SK-N-SH (cell line): ENCODE measurements at regions not wholly inside any gene's neighbourhood (a gene's known extent, or its start where the extent isn't known, plus 50 kb on each side); places are given as distances from the start of the nearest gene placed in this dataset.

ENCODE experiments used
- CTCF ChIA-PET: fragments of 300-600, 350-600 bp; formaldehyde crosslinking; extraction: SDS; loops from one replicate; lab custom pipeline; 2021; lab: Yijun Ruan, JAX
- POLR2A ChIA-PET: fragments of 350-600 bp; sonication (Branson Sonifier 250); formaldehyde crosslinking; extraction: SDS; loops from one replicate; lab custom pipeline; 2020; ENCODE audit warnings: antibody characterized with exemption, inconsistent platforms; lab: Yijun Ruan, JAX
- DNase-seq: peaks from one replicate; pipeline ENCODE4 v3.0.0; 2012
- H2AFZ ChIP-seq: fragments of 200-600 bp; sonication (generic); 2 replicates; pipeline ENCODE4 v1.8.1; 2016; ENCODE audit warnings: antibody characterized with exemption, mild to moderate bottlenecking, low read depth
- H3F3A ChIP-seq: fragments of 200-600 bp; sonication (generic); replicated peaks from 2 replicates; pipeline ENCODE3; 2016; ENCODE audit warnings: antibody characterized with exemption, mild to moderate bottlenecking; ENCODE audit not compliant: insufficient read depth
- H3K27ac ChIP-seq, 2 experiments: fragments of 200-500 bp in 1 of 2; fragments of 200-600 bp in 1 of 2; sonication (Bioruptor generic) in 1 of 2; sonication (generic), shearing (Covaris generic) in 1 of 2; 2 replicates each; pipeline versions ENCODE4 v1.5.1 to v1.6.1; 2014 to 2016; ENCODE audit warnings: low read depth in 2 of 2, inconsistent platforms in 1 of 2, low read length in 1 of 2, mild to moderate bottlenecking in 1 of 2, mixed read lengths in 1 of 2
- H3K27me3 ChIP-seq: fragments of 200-600 bp; sonication (generic), shearing (Covaris generic); 2 replicates; pipeline ENCODE4 v1.6.1; 2016; ENCODE audit warnings: mixed run types; ENCODE audit not compliant: insufficient read depth
- H3K36me3 ChIP-seq, 2 experiments: fragments of 200-500 bp in 1 of 2; fragments of 200-600 bp in 1 of 2; sonication (Bioruptor generic) in 1 of 2; sonication (generic) in 1 of 2; replicated peaks in 1 of 2; 2 replicates each; pipeline versions ENCODE3 to v1.5.1; 2014 to 2016; ENCODE audit warnings: low read length in 1 of 2, mild to moderate bottlenecking in 1 of 2; ENCODE audit not compliant: insufficient read depth in 2 of 2, control insufficient read depth in 1 of 2
- H3K4me1 ChIP-seq, 2 experiments: fragments of 200-500 bp in 1 of 2; fragments of 200-600 bp in 1 of 2; sonication (Bioruptor generic) in 1 of 2; sonication (generic), shearing (Covaris generic) in 1 of 2; 2 replicates each; pipeline versions ENCODE4 v1.5.1 to v1.6.1; 2014 to 2016; ENCODE audit warnings: low read depth in 1 of 2, low read length in 1 of 2, mixed run types in 1 of 2; ENCODE audit not compliant: insufficient read depth in 2 of 2, control insufficient read depth in 1 of 2
- H3K4me2 ChIP-seq: fragments of 200-600 bp; sonication (generic), shearing (Covaris generic); 2 replicates; pipeline ENCODE4 v1.6.1; 2017; ENCODE audit warnings: mixed run types
- H3K4me3 ChIP-seq, 2 experiments: fragments of 200-500 bp in 1 of 2; fragments of 200-600 bp in 1 of 2; sonication (Bioruptor generic) in 1 of 2; sonication (generic), shearing (Covaris generic) in 1 of 2; 2 replicates each; pipeline versions ENCODE4 v1.5.1 to v1.8.1; 2014 to 2016; ENCODE audit warnings: low read depth in 2 of 2, inconsistent platforms in 1 of 2, low read length in 1 of 2, mild to moderate bottlenecking in 1 of 2, mixed read lengths in 1 of 2, moderate library complexity in 1 of 2
- H3K79me2 ChIP-seq: fragments of 200-600 bp; sonication (generic); 2 replicates; pipeline ENCODE4 v1.8.1; 2017; ENCODE audit warnings: mild to moderate bottlenecking; ENCODE audit not compliant: insufficient read depth
- H3K9ac ChIP-seq: fragments of 200-600 bp; sonication (generic); 2 replicates; pipeline ENCODE4 v1.6.1; 2017; ENCODE audit warnings: mixed run types
- H3K9me2 ChIP-seq: fragments of 200-600 bp; sonication (generic); 2 replicates; pipeline ENCODE4 v1.6.1; 2017; ENCODE audit warnings: mixed run types
- H3K9me3 ChIP-seq: fragments of 200-600 bp; sonication (generic); 2 replicates; pipeline ENCODE4 v1.6.1; 2017; ENCODE audit warnings: mixed run types, mild to moderate bottlenecking, moderate library complexity
- H4K20me1 ChIP-seq: fragments of 200-600 bp; sonication (generic); 2 replicates; pipeline ENCODE4 v1.6.1; 2017; ENCODE audit warnings: mild to moderate bottlenecking, mixed run types; ENCODE audit not compliant: insufficient read depth
- CHD2 ChIP-seq: fragments of 150-350 bp; IDR thresholded peaks from 2 replicates; pipeline ENCODE4 v1.6.1; 2018; ENCODE audit warnings: low read length; ENCODE audit not compliant: partially characterized antibody
- EZH2phosphoT487 ChIP-seq: fragments of 200-600 bp; sonication (generic); IDR thresholded peaks from 2 replicates; pipeline ENCODE4 v1.6.1; 2017; ENCODE audit warnings: low read depth, mixed run types, mild to moderate bottlenecking, antibody characterized with exemption, moderate library complexity, borderline replicate concordance
- FOXJ3 ChIP-seq: sonication (generic); formaldehyde crosslinking; IDR thresholded peaks from 2 replicates; pipeline ENCODE4 v1.5.1; 2020; ENCODE audit warnings: mild to moderate bottlenecking, missing genetic modification reagents
- FOXM1 ChIP-seq: IDR thresholded peaks from 2 replicates; pipeline ENCODE4 v1.4.0; 2012; ENCODE audit warnings: low read depth, mild to moderate bottlenecking
- GABPA ChIP-seq: IDR thresholded peaks from 2 replicates; pipeline ENCODE4 v1.4.0; 2012; ENCODE audit warnings: low read depth, mild to moderate bottlenecking
- MEF2A ChIP-seq: IDR thresholded peaks from 2 replicates; pipeline ENCODE4 v1.4.0; 2012; ENCODE audit warnings: low read depth, borderline replicate concordance
- NFIC ChIP-seq: IDR thresholded peaks from 2 replicates; pipeline ENCODE4 v1.4.0; 2012; ENCODE audit warnings: borderline replicate concordance
- NRF1 ChIP-seq: IDR thresholded peaks from 2 replicates; pipeline ENCODE4 v1.6.1; 2012; ENCODE audit warnings: low read depth, mild to moderate bottlenecking, low read length
- RAD21 ChIP-seq: IDR thresholded peaks from 2 replicates; pipeline ENCODE4 v1.6.1; 2012; ENCODE audit warnings: mild to moderate bottlenecking, low read length
- RFX5 ChIP-seq: IDR thresholded peaks from 2 replicates; pipeline ENCODE4 v1.6.1; 2012; ENCODE audit warnings: mild to moderate bottlenecking, improper control_type of control experiment, low read length
- RXRA ChIP-seq: IDR thresholded peaks from 2 replicates; pipeline ENCODE4 v1.4.0; 2012; ENCODE audit warnings: low read depth, mild to moderate bottlenecking, borderline replicate concordance
- SIN3A ChIP-seq: IDR thresholded peaks from 2 replicates; pipeline ENCODE4 v1.6.1; 2012; ENCODE audit warnings: low read depth, mild to moderate bottlenecking, low read length, moderate library complexity, borderline replicate concordance
- TAF1 ChIP-seq: IDR thresholded peaks from 2 replicates; pipeline ENCODE4 v1.6.1; 2012; ENCODE audit warnings: low read depth, mild to moderate bottlenecking, low read length, moderate library complexity, borderline replicate concordance
- TEAD4 ChIP-seq: IDR thresholded peaks from 2 replicates; pipeline ENCODE4 v1.4.0; 2012; ENCODE audit warnings: mild to moderate bottlenecking, borderline replicate concordance; ENCODE audit not compliant: insufficient read depth
- WGBS: methylation state at CpG from one replicate; pipeline ENCODE4 v1.1.6; 2017; ENCODE audit warnings: low lambda C conversion rate; 5-methylcytosine and 5-hydroxymethylcytosine counted together
- TF ChIP-seq, protein P1 (sequence below): fragments of 150-350 bp; IDR thresholded peaks from 2 replicates; pipeline ENCODE4 v1.6.1; 2017; ENCODE audit warnings: antibody characterized with exemption, low read length, low read depth, borderline replicate concordance
- TF ChIP-seq, protein P2 (sequence below): IDR thresholded peaks from 2 replicates; pipeline ENCODE4 v1.4.0; 2012; ENCODE audit warnings: low read depth
- TF ChIP-seq, protein P3 (sequence below): fragments of 150-350 bp; IDR thresholded peaks from 2 replicates; pipeline ENCODE4 v1.6.1; 2016; ENCODE audit warnings: mild to moderate bottlenecking, low read depth, low read length
- TF ChIP-seq, protein P4 (sequence below): IDR thresholded peaks from 2 replicates; pipeline ENCODE4; 2012

DNA sequence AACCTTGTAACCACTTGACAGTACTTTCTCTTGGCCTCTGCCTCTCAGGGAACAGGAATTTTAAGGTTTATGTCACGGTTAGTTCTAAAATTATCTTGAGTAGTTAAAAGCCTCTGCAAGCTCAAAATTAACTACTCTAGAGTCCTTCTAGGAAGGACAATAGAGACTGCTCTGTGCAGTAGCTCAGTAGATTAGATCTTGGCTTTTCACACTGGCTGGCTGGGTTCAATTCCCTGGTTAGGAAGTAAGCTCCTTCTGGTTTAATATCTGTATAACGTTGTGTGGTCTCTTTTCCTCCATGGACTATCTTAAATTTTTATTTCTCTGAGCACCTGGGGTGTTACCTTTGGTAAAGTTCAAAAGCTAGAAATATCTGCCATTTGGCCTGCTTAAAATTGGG, 109.2 kb downstream of the AASDHPPT start:
- Histone ChIP-seq H3K27me3 (no peaks in the 10 kb centered on the region), H4K20me1 (no peaks in the 10 kb centered on the region), H3K9me3 (peaks cover 10% of the 10 kb centered on the region; the same call in 1 of the 2 replicates), H3K36me3 (no peaks in the 10 kb centered on the region), H3K4me2 (no peak overlapping the region), H3K9me2 (no peaks in the 10 kb centered on the region), H3K79me2 (no peaks in the 10 kb centered on the region), H3K4me1 (no peaks in the 10 kb centered on the region), H2AFZ (no peak overlapping the region), H3F3A (no peaks in the 10 kb centered on the region), H3K27ac (no peak overlapping the region), H3K9ac (no peak overlapping the region), H3K4me3 (no peak overlapping the region)
- no peak for DNase-seq
- CTCF ChIA-PET = no interaction called here
- TF ChIP-seq MEF2A (no peak), TEAD4 (no peak), CHD2 (no peak), GABPA (no peak), NRF1 (no peak), FOXM1 (no peak), RXRA (no peak), SIN3A (no peak), NFIC (no peak), EZH2phosphoT487 (no peak), RAD21 (no peak), FOXJ3 (no peak), TAF1 (no peak), RFX5 (no peak)
- TF ChIP-seq, protein P1, sequence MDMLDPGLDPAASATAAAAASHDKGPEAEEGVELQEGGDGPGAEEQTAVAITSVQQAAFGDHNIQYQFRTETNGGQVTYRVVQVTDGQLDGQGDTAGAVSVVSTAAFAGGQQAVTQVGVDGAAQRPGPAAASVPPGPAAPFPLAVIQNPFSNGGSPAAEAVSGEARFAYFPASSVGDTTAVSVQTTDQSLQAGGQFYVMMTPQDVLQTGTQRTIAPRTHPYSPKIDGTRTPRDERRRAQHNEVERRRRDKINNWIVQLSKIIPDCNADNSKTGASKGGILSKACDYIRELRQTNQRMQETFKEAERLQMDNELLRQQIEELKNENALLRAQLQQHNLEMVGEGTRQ = no peak
- TF ChIP-seq, protein P2, sequence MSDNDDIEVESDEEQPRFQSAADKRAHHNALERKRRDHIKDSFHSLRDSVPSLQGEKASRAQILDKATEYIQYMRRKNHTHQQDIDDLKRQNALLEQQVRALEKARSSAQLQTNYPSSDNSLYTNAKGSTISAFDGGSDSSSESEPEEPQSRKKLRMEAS = no peak
- TF ChIP-seq, protein P3, sequence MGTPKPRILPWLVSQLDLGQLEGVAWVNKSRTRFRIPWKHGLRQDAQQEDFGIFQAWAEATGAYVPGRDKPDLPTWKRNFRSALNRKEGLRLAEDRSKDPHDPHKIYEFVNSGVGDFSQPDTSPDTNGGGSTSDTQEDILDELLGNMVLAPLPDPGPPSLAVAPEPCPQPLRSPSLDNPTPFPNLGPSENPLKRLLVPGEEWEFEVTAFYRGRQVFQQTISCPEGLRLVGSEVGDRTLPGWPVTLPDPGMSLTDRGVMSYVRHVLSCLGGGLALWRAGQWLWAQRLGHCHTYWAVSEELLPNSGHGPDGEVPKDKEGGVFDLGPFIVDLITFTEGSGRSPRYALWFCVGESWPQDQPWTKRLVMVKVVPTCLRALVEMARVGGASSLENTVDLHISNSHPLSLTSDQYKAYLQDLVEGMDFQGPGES = no peak
- TF ChIP-seq, protein P4, sequence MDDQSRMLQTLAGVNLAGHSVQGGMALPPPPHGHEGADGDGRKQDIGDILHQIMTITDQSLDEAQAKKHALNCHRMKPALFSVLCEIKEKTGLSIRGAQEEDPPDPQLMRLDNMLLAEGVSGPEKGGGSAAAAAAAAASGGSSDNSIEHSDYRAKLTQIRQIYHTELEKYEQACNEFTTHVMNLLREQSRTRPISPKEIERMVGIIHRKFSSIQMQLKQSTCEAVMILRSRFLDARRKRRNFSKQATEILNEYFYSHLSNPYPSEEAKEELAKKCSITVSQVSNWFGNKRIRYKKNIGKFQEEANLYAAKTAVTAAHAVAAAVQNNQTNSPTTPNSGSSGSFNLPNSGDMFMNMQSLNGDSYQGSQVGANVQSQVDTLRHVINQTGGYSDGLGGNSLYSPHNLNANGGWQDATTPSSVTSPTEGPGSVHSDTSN = no peak
- POLR2A ChIA-PET = interaction anchor here (0.6 kb wide), 1 partner anchor 663 kb away, joined by 3 read pairs; no protein-coding TSS in a partner anchor
- 13% methylated on average over 2 of the region's 2 CpGs for WGBS
